ENCODE measurements at regions not wholly inside any gene's neighbourhood (a gene's known extent, or its start where the extent isn't known, plus 50 kb on each side); places are given as distances from the start of the nearest gene placed in this dataset.
"Not testable (repeated sequence)": the region's sequence is repeated elsewhere in the genome, so short reads cannot be mapped to it uniquely, and the experiment has no call there.

DNA sequence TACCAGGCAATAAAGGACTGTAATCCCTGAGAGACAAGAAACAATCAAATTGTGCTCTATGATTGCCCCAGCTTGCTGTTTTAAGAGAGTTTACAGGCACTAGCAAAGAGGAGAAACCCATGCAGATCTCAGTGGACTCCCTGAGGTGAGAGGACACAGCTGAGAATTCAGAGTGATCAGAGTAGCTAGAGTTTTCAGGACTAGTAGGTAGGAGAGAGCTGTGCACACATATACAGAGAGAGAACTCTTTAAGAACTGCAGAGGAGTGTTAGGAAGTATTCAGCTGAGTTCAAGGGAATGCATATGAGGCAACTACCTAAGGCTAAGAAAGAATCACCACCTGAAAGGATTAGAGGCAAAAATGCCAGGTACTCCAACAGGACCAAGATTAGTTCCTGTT is 904.8 kb downstream of the CDH8 start:
- H3K27me3 ChIP-seq, result no peaks in the 10 kb centered on the region
- H3K9me3 ChIP-seq, result peaks cover 0 to 20% (median 13%) of the 10 kb centered on the region in 4 donors
- DNase-seq, result no peak
- H3K4me1 ChIP-seq, result no peaks in the 10 kb centered on the region
- no peaks in the 10 kb centered on the region for H3K36me3 ChIP-seq
- TF ChIP-seq POLR2AphosphoS5 (IDR thresholded peaks at IDR 0.05), result no peak
- no peak overlapping the region for H3K27ac ChIP-seq
- no peak overlapping the region for H3K4me3 ChIP-seq
- intact Hi-C loops (cut with DNase I; ENCODE audit: low total_unique reads), result no loop called here

DNA sequence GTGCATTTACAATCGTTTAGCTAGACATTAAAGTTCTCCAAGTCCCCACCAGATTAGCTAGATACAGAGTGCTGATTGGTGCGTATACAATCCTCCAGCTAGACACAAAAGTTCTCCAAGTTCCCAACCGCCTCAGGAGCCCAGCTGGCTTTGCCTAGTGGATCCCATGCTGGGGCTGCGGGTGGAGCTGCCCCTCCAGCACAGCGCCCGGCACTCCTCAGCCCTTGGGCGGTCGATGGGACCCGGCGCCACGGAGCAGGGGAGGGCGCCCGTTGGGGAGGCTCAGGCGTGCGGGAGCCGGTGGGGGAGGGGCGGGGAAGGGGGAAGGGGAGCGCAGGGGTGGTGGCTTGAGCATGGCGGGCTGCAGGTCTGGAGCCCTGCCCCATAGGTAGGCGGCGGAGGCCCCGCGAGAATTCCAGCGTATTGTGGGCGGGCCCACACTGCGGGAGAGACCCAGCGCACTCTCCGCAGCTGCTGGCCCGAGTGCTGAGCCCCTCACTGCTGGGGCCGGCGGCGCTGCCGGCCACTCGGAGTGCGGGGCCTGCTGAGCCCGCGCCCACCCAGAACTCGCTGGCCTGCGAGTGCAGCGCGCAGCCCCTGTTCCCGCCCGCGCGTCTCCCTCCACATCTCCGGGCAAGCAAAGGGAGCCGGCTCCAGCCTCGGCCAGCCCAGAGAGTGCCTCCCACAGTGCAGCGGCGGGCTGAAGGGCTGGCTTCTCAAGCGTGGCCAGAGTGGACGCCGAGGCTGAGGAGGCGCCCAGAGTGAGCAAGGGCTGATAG is 907.5 kb downstream of the CDH8 start:
- WGBS, 5 donors, result 91 to 96% (median 96%) methylated on average over 30 to 54 of the region's 54 CpGs
- no peaks in the 10 kb centered on the region for H3K36me3 ChIP-seq
- H3K4me3 ChIP-seq, result no peak overlapping the region
- intact Hi-C loops (cut with DNase I; ENCODE audit: low total_unique reads), result no loop called here
- DNase-seq, result no peak
- peaks cover 0 to 20% (median 13%) of the 10 kb centered on the region in 4 donors for H3K9me3 ChIP-seq
- no peaks in the 10 kb centered on the region for H3K27me3 ChIP-seq
- H3K27ac ChIP-seq, result no peak overlapping the region
- no peaks in the 10 kb centered on the region for H3K4me1 ChIP-seq
- no peak for TF ChIP-seq EP300 (IDR thresholded peaks at IDR 0.05)
- TF ChIP-seq, protein P1, sequence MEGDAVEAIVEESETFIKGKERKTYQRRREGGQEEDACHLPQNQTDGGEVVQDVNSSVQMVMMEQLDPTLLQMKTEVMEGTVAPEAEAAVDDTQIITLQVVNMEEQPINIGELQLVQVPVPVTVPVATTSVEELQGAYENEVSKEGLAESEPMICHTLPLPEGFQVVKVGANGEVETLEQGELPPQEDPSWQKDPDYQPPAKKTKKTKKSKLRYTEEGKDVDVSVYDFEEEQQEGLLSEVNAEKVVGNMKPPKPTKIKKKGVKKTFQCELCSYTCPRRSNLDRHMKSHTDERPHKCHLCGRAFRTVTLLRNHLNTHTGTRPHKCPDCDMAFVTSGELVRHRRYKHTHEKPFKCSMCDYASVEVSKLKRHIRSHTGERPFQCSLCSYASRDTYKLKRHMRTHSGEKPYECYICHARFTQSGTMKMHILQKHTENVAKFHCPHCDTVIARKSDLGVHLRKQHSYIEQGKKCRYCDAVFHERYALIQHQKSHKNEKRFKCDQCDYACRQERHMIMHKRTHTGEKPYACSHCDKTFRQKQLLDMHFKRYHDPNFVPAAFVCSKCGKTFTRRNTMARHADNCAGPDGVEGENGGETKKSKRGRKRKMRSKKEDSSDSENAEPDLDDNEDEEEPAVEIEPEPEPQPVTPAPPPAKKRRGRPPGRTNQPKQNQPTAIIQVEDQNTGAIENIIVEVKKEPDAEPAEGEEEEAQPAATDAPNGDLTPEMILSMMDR (IDR thresholded peaks at IDR 0.05), result no peak
- no peak for TF ChIP-seq POLR2AphosphoS5 (IDR thresholded peaks at IDR 0.05)
- no peak for TF ChIP-seq POLR2A (IDR thresholded peaks at IDR 0.05)

DNA sequence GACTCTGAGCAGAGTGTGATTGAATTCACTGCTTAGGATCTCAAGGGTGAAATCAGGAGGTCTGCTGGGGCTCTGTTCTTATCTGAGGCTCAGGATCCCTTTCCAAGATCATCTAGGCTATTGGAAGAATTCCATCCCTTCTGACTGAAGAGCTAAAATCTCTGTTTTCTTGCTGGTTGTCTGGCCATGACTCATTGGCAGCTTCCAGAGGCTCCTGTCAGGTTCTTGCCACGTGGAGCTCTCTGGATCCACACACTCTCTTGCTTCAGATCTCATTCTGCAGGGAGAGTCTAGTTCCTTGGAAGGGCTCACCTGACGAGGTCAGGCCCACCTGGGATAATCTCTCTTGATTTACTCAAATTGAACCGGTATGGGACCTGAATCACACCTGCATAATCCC is 930.7 kb downstream of the CDH8 start:
- no peak for DNase-seq
- no peaks in the 10 kb centered on the region for H3K27me3 ChIP-seq
- peaks cover 0 to 4% (median 0%) of the 10 kb centered on the region in 4 donors for H3K9me3 ChIP-seq
- H3K36me3 ChIP-seq, result no peaks in the 10 kb centered on the region
- 55 to 59% (median 57%) methylated on average over 3 of the region's 3 CpGs for WGBS, 5 donors
- no peak overlapping the region for H3K27ac ChIP-seq
- intact Hi-C loops (cut with DNase I; ENCODE audit: low total_unique reads), result no loop called here
- H3K4me1 ChIP-seq, result no peaks in the 10 kb centered on the region
- no peak overlapping the region for H3K4me3 ChIP-seq
- no peak for TF ChIP-seq POLR2A (IDR thresholded peaks at IDR 0.05)
- no peak for TF ChIP-seq EP300 (IDR thresholded peaks at IDR 0.05)
- TF ChIP-seq, protein P1 (IDR thresholded peaks at IDR 0.05), result no peak
- TF ChIP-seq POLR2AphosphoS5 (IDR thresholded peaks at IDR 0.05), result no peak

DNA sequence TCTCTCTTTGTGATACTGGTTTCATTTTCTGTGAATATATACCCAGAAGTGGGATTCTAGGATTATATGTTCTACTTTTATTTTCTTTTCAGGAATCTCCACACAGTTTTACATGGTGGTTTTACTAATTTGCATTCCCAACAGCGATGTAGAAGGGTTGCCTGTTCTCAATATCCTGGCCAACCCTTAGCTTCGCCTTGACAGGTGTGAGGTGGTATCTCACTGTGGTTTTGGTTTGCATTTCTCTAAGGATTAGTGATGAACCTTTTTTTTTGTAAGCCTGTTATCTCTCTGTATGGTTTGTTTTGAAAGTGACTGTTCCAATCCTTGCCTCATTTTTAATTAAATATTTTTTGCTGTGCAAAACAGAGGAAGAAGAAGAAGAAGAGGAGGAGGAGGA is 937.7 kb downstream of the CDH8 start:
- H3K36me3 ChIP-seq, result no peaks in the 10 kb centered on the region
- no peaks in the 10 kb centered on the region for H3K9me3 ChIP-seq
- TF ChIP-seq EP300 (IDR thresholded peaks at IDR 0.05), result no peak
- no peak for TF ChIP-seq POLR2A (IDR thresholded peaks at IDR 0.05)
- no peak overlapping the region for H3K4me3 ChIP-seq
- H3K4me1 ChIP-seq, result no peaks in the 10 kb centered on the region
- WGBS, 5 donors, result 65 to 80% (median 69%) methylated on average over 2 of the region's 2 CpGs
- H3K27me3 ChIP-seq, result no peaks in the 10 kb centered on the region
- DNase-seq, result no peak
- no peak overlapping the region for H3K27ac ChIP-seq
- intact Hi-C loops (cut with DNase I; ENCODE audit: low total_unique reads), result no loop called here

DNA sequence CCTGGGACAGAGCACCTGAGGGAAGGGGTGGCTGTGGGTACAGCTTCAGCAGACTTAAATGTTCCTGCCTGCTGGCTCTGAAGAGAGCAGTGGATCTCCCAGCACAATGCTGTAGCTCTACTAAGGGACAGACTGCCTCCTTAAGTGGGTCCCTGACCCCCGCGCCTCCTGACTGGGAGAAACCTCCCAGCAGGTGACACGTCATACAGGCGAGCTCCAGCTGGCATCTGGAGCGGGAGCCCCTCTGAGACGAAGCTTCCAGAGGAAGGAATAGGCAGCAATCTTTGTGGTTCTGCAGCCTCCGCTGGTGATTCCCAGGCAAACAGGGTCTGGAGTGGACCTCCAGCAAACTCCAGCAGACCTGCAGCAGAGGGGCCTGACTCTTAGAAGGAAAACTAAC is 944.9 kb downstream of the CDH8 start:
- H3K4me1 ChIP-seq; intact Hi-C loops (cut with DNase I; ENCODE audit: low total_unique reads); DNase-seq; H3K36me3 ChIP-seq; H3K27ac ChIP-seq; H3K4me3 ChIP-seq; H3K27me3 ChIP-seq: not testable (repeated sequence)
- peaks cover 0 to 15% (median 7%) of the 10 kb centered on the region in 4 donors for H3K9me3 ChIP-seq
- 76 to 90% (median 87%) methylated on average over 7 of the region's 7 CpGs for WGBS, 5 donors

DNA sequence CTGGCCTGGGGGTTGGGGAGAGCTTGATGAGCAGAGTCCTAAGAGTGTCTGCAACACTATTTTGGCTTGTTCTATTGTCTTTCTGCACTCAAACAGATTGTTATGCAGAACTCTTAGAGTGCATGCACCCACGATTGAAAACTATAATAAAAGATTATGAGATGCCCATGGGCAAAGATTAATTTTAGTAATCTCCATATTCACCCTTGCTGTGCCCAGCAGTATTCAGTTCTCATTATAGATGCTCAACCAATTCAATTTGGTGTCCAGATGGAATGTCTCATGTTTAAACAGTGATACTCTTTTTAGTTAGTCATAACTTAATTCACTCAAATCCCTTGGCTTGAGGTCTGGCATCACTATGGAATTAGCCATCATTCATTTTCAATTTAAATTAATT is 952.5 kb downstream of the CDH8 start:
- Histone ChIP-seq H3K4me1 (no peaks in the 10 kb centered on the region), H3K4me3 (no peak overlapping the region), H3K27ac (no peak overlapping the region), H3K9me3 (no peaks in the 10 kb centered on the region), H3K36me3 (no peaks in the 10 kb centered on the region), H3K27me3 (no peaks in the 10 kb centered on the region)
- TF ChIP-seq POLR2AphosphoS5 (IDR thresholded peaks at IDR 0.05) (no peak), POLR2A (IDR thresholded peaks at IDR 0.05) (no peak)
- TF ChIP-seq, protein P1 (IDR thresholded peaks at IDR 0.05), result no peak
- intact Hi-C loops (cut with DNase I; ENCODE audit: low total_unique reads), result no loop called here
- 53 to 71% (median 60%) methylated on average over 1 of the region's 1 CpG for WGBS, 5 donors
- DNase-seq, result peak in 1 of 2 donors; percentile 4

Data from stomach (tissue), 8 donors.